Endothelial cell of umbilical vein (primary cell): ENCODE measurements at regions not wholly inside any gene's neighbourhood (a gene's known extent, or its start where the extent isn't known, plus 50 kb on each side); places are given as distances from the start of the nearest gene placed in this dataset.

Source experiments
- CTCF ChIP-seq, 2 donors: IDR thresholded peaks; 1 replicate in 1 of 2; 2 replicates in 1 of 2; pipeline ENCODE4 v1.5.1; 2011; ENCODE audit warnings: low read length in 2 of 2, mild to moderate bottlenecking in 2 of 2, moderate library complexity in 2 of 2, control low read depth in 1 of 2, inconsistent platforms in 1 of 2, low read depth in 1 of 2; ENCODE audit not compliant: insufficient read depth in 1 of 2; ENCODE audit errors: extremely low read depth in 1 of 2
- MAX ChIP-seq: IDR thresholded peaks from 2 replicates; pipeline ENCODE4 v1.6.1; 2011; ENCODE audit not compliant: insufficient read depth, insufficient read length
- POLR2AphosphoS5 ChIP-seq: IDR thresholded peaks from 2 replicates; pipeline ENCODE4 v1.6.1; 2012; ENCODE audit warnings: low read depth, mild to moderate bottlenecking, control low read depth, low read length, moderate library complexity; ENCODE audit not compliant: insufficient read depth

GRCh38 chr7:120043250-120043649, 229.7 kb upstream of the KCND2 start:
- TF ChIP-seq CTCF (IDR thresholded peaks at IDR 0.05; ENCODE audit: extremely low read depth in 1 of 2, insufficient read depth in 1 of 2, low read depth in 1 of 2, low read length in 2 of 2) = no peak
- TF ChIP-seq POLR2AphosphoS5 = no peak
- TF ChIP-seq MAX = no peak
